GM21717 (cell line): ENCODE measurements at regions not wholly inside any gene's neighbourhood (a gene's known extent, or its start where the extent isn't known, plus 50 kb on each side); places are given as distances from the start of the nearest gene placed in this dataset.
A peak's percentile ranks its signal among the peaks of the same experiment; 100 is the strongest.

Experiments used
- ATAC-seq: cut with Tn5 transposase; IDR thresholded peaks from one replicate; pipeline ENCODE4 v1.9.1; 2021; ENCODE audit warnings: mild to moderate bottlenecking, moderate library complexity; ENCODE audit not compliant: unreplicated experiment

- ATAC-seq = no peak
Measured at GRCh38 chr3:117628823-117629291, 919.3 kb downstream of the TUSC7 start.

GRCh38 chr3:117629505-117629904 lies 919.9 kb downstream of the TUSC7 start:
- no peak for ATAC-seq

GRCh38 chr3:117630469-117630868 lies 920.9 kb downstream of the TUSC7 start:
- ATAC-seq = peak; percentile 62

GRCh38 chr3:117630885-117631284 lies 921.3 kb downstream of the TUSC7 start:
- no peak for ATAC-seq

GRCh38 chr3:117631781-117632180 lies 922.2 kb downstream of the TUSC7 start:
- no peak for ATAC-seq

GRCh38 chr3:117632191-117632590 lies 922.6 kb downstream of the TUSC7 start:
- ATAC-seq = no peak

GRCh38 chr3:117633207-117633606 lies 923.6 kb downstream of the TUSC7 start:
- ATAC-seq = no peak

- no peak for ATAC-seq
Measured at GRCh38 chr3:117637666-117638065, 928.1 kb downstream of the TUSC7 start.

GRCh38 chr3:117644203-117644602 lies 934.6 kb downstream of the TUSC7 start:
- no peak for ATAC-seq

GRCh38 chr3:117645561-117646242 lies 936.1 kb downstream of the TUSC7 start:
- no peak for ATAC-seq

- no peak for ATAC-seq
Measured at GRCh38 chr3:117647435-117647834, 937.9 kb downstream of the TUSC7 start.

GRCh38 chr3:117651246-117651645 lies 941.7 kb downstream of the TUSC7 start:
- no peak for ATAC-seq

- ATAC-seq = no peak
Measured at GRCh38 chr3:117656391-117656790, 946.8 kb downstream of the TUSC7 start.

GRCh38 chr3:117657278-117657677 lies 947.7 kb downstream of the TUSC7 start:
- no peak for ATAC-seq

- ATAC-seq = no peak
Measured at GRCh38 chr3:117660941-117661817, 951.6 kb downstream of the TUSC7 start.

GRCh38 chr3:117661818-117662095 lies 952.2 kb downstream of the TUSC7 start:
- no peak for ATAC-seq

- ATAC-seq = no peak
Measured at GRCh38 chr3:117665296-117665695, 955.7 kb downstream of the TUSC7 start.

- no peak for ATAC-seq
Measured at GRCh38 chr3:117666325-117666724, 956.7 kb downstream of the TUSC7 start.

- ATAC-seq = no peak
Measured at GRCh38 chr3:117666812-117667211, 957.2 kb downstream of the TUSC7 start.

- ATAC-seq = no peak
Measured at GRCh38 chr3:117669774-117670173, 960.2 kb downstream of the TUSC7 start.

GRCh38 chr3:117671722-117672318 lies 962.2 kb downstream of the TUSC7 start:
- no peak for ATAC-seq

- no peak for ATAC-seq
Measured at GRCh38 chr3:117674321-117674720, 964.7 kb downstream of the TUSC7 start.
